NCI-H226 (cell line): ENCODE measurements at regions not wholly inside any gene's neighbourhood (a gene's known extent, or its start where the extent isn't known, plus 50 kb on each side); places are given as distances from the start of the nearest gene placed in this dataset.

Experiments
- DNase-seq: peaks from one replicate; pipeline ENCODE4 v3.0.0-alpha.2; 2015

DNA sequence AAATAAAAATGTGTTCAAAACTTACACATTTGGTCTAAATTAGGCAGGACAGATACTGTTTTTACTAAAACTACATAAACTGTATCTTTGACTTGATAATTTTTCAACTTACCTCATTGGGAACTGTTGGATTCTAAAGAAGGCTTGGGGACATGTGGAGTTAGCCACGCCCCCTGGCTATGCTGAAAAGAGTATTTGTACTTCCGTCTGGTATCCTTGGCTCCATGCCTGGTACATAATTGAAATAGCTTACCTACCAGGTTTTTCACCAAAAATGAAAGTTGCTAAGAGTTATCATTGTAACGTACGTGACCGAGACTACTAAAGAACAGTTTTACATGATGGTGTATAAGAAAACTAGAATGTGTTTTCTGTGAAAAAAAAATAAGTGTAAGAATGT lies 604.8 kb upstream of the IGFBP3 start:
- peak; percentile 38 for DNase-seq

DNA sequence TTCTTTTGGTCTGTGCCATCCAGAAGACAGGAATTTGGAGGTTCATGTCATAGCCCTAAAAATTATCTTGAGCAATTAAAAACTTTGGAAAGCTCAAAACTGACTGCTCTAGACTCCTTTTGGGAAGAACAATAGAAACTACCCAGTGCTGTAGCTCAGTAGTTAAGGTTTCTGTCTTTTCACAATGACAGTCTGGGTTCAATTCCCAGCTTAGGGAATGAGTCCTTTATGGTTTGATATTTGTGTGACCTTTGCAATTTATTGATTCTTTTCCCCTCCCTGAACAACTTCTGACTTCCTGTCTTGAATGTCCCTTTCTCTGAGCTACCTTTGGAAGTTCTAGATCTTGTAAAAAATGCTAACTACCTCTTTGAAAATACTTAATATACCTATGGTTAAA lies 603.3 kb upstream of the IGFBP3 start:
- DNase-seq, result no peak

DNA sequence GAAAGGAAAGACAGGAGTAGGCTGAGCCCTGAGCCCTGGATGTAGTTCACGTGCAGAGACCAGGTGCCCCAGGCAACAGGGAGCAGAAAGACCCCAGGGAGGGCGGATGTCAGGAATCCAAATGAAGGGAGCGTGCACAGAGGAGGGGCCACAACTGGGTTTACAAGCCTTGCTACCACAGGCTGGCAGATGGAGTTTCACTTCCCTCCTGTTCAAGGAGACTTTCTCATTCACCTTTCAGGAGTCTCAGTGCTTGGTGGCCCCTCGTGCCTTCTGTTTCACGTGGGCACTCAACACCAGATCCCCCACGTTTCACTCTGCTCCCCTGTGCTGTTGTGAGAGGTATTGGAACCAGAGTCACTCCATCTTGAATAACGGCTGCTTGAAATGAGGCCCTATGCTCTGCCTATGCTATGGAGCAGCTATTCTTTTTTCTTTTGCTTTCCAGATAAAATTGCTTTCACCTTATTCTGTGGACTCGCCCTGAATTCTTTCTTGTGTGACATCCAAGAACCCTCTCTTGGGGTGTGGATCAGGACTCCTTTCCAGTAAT lies 601.4 kb upstream of the IGFBP3 start:
- no peak for DNase-seq

DNA sequence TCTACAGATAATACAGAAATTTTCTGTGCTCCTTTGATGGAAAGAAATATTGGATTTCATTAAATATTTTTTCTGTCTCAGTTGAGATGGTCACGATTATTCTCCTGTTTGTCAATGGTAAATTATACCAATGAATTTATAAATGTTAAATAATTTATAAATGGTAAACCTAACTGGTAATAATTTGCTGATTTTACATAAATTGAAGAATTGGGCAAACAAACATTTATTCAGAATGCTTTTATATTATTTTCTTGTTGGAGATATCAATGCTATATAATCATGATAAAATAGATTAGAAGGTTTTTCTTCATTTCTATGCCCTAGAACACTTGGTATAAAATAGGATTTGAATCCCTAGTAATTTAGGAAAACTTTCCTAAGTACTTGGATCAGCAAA lies 597.6 kb upstream of the IGFBP3 start:
- DNase-seq, result no peak

DNA sequence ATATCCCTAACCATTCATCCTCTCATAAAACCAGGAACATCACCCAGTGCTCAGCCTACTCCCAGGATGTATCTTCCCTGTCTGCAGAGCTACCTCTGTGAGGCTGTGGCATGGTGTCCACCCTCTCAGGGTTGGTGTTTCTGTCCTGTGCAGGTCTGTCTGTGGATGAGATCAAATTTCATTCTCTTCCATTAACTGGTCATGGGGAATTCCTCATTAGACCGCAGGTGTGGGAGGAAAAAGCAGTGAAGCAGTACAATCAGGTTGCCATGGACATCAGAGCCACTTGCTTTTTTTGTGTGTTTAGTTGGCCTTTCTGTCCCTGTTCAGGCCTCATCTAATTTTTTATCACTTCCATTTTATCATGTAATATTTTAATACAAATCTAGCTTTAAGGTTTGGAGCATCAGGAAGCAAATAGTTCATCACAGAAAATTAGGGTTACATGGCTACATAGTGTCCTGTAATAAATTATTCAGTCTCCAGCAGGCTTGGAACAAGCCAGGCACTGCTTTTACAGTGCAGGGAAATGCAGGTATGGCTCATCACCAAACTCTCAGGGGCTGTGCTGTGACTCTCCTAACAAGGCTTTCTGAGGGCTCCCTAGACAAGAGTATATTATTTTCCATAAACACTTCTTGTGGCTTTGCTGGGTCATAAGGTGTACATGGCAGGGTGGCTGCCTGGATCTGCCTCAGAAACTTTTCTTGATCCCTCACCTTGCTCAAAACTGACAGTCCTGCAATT lies 594.9 kb upstream of the IGFBP3 start:
- no peak for DNase-seq

DNA sequence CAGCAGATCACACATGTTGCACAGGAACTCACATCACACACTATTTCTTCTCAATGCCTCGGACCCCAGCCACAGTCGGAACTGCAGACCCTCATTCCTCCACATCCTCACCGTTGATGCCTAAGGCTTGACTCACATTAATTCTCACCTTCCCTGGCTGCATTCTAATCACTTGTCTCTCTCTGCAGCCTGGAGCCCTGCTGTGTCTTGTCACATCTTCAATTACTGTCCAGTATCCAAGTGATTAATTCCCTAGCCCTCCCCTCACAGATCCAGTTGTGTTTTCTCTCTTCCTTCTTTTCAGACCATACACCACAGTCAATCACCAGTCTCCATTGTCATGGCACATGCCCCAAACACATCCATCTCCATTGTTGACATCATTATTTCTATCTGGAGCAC lies 592.4 kb upstream of the IGFBP3 start:
- DNase-seq, result peak; percentile 16

DNA sequence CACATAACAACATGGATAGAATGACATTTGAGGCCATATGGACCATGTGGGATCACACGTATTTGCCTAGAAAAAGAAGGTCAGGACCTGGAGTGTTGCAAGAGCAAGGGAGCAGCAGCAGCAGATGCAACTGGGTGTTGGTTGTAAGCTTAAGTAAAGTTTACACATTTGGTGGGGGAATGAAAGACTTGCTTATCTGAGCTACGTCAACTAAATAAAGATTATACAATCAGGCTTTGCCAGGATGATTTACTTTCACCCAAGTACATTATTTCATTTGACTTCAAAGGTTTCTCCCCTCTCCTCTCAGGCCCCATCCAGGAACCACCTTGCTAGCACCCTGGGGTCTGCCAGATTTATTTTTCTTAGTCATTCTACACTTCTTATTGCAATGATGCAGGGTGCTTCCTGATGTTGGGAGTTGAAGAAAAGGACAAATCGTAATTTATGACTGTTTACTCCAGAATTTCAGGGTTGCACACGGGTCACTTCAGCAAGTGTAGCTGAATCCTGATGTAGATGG lies 591.9 kb upstream of the IGFBP3 start:
- DNase-seq, result peak; percentile 55

DNA sequence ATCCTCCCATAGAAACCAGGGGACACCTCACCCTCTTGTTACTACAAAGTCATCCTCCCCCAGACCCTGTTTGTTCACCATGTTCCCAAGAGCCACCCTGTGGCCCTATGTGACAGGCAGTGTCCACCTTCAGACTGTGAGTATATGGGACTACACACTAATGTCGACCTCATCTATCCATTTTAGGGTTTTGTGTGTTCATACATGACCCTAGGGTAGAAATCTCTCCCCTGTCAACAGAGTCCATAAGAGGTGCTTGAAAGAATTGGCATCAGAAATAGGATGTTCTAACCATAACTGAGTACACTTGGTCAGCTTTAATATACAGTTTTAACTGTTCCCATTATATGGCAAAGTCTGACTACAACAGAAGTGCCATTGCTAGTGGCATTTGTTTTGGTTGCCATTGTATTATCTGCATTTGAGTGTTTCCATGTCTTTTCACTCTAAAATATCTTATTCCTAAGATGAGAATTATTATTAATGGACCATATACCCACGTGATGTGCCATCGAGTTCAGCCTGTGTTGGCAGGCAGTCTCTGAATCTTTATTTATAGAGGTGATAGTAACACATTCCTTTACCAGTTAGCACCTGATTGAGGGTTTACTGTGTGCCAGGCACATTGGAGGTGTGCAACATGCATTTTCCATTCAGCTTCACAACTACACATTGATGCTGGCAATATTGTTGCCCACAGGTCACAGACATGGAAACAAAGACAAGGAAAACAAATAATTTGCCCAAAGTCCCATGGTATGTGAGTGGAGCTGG lies 590.6 kb upstream of the IGFBP3 start:
- DNase-seq, result no peak

DNA sequence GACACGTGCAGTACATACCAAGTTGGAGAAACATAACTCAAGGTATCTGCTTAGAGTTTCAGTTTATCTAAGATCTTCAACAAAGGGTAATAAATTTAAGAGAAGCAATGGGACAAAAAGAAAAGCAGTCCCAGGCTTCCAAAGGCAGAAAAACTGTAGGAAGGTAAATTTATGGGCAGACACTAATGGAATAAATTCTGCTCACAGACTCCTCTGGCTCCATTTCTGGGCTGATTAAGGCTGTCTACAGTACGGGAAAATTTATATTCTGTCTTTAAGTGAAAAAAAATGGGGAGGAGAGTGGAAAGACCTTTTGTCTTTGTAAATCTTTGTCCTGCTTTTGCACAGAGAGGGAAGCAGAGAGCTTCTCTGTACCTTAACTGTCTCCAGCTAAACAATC lies 587.5 kb upstream of the IGFBP3 start:
- no peak for DNase-seq

DNA sequence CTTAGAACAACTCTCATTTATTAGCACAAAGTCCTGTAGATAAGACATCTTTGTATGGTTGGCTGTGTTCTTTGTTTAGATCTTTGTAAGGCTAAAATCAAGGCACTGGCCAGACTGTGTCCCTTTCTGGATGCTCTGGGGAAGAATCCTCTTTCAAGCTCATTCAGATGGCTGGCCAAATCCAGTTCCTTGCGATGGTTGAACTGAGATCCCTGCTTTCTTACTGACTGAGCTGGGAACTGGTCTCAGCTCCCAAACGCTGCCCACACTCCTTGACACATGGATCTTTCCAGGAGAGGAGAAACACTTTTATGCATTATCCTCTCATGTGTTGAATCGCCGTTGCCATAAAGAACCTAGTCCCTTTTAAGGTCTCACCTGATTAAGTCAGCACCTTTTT lies 586.5 kb upstream of the IGFBP3 start:
- DNase-seq, result no peak

DNA sequence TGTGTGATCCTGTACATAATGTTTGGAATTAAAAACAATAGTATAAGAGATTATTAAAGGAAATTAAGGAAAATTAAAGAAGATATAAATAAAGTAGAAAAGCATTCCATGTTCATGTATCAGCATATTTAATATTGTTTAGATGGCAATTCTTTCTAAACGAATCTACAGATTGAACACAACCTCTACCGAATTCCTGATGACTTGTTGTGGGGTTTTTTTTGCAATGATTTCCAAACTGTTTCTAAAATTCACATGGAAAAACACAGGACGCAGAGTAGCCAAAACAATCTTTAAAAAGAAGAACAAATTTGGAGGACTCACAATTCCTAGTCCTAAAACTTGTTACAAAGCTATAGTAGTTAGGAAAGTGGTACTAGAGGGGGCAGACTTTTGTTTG lies 573.4 kb upstream of the IGFBP3 start:
- DNase-seq, result no peak

DNA sequence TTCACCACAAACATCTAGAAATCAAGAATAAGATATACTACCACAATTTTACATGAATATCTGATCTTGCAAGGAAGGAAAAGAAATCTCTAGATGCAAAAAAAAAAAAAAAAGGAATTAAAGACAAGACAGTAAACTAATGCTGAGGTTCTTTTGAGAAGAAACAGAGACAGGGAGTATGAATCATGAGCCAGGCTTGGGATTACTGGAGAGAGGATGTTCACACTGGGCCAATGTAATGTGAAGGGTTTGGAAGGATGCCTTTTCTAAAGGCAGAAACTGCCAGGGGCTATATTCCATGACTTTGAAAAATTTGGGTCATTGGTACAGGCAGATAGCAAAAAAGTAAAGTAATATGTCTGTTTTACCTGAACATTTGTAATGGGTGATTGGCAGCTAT lies 573.0 kb upstream of the IGFBP3 start:
- DNase-seq, result peak; percentile 72

DNA sequence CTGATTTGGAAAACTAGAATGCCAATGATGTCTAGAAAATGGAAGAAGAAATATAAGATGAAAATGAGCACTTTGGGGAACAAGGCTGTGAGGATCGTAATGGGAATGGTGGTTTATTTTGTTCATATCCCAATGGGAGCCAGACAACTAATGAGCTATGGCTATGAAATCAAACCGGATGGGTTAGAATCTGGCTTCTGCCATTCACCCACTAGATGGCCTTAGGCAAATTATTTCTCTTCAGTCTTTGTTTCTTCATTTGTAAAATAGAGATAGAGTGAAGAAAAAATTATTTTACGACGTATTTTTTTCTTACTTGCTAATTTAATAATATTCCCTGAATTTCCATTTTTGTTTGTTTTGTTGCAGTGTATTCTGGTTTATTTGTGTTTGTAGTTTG lies 572.1 kb upstream of the IGFBP3 start:
- no peak for DNase-seq

DNA sequence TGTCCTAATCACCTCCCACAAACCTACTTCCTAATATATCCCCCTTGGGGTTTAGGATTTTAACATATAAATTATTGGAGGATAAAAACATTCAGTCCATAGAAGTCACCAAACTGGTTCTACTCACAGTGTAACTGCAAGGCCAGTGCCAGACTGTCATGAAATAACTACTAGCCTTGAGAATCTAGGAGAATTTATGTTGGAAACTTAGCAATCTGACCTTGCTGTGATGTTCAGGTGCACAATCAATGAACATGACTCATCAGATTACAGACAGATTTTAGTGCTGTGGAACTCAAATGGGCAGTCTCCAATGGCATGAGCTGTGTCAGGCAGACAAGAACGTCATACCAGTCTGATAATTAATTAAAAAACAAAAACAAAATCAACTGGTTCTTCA lies 571.4 kb upstream of the IGFBP3 start:
- DNase-seq, result no peak

DNA sequence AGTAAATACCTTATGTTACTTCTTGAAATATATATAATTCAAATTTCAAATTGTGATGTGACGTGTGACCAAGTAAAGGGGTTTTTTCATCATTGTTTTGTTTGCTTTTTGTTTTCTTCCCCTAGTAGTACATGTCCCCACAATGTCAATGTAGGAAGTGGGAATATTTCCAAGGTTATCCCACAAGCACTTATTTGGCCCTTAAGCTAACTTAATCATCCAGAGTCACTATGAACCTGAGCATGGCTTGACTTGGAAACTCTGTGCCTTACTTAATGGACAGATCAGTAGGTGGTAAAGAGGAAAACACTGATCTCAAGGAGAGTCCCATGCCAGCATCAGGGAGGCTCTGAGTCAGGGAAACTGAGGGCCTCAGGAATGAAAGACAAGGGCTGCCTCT lies 569.3 kb upstream of the IGFBP3 start:
- DNase-seq, result no peak

DNA sequence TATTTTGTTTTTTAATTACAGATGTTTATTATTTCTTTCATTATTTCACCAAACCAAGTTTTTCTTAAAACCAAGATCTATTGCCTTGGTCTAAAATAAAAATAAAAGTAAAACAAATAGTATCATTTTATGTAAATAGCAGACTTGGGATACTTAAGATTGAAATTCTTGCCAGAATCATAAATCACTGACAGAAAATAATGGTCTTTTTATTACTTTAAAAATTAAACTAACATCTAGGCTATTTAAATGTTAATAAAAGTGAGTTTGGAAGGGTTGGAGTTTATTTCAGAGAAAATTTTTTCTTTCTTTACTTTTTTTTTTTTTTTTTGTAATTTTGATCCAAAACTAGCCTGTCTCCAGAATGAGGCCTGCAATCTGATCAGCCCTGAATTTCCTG lies 568.0 kb upstream of the IGFBP3 start:
- DNase-seq, result no peak

DNA sequence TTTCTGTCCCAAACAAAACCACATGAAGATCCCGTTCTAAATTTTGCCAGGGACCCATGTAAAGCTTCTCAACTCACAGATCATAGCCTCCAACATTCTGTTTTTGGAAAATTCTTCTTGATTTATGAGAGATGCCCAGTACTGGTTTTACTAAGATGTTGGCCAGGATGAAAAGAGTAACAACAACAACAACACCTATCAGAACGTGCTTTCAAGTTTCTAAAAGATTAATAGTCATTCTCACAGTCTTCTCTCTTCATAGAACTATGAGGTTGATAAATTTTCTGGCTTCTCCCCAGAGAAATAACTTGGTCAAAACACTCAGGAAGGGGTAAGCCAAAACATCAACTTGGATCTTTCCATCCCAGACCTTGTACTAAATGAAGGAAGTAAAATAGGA lies 567.5 kb upstream of the IGFBP3 start:
- no peak for DNase-seq

DNA sequence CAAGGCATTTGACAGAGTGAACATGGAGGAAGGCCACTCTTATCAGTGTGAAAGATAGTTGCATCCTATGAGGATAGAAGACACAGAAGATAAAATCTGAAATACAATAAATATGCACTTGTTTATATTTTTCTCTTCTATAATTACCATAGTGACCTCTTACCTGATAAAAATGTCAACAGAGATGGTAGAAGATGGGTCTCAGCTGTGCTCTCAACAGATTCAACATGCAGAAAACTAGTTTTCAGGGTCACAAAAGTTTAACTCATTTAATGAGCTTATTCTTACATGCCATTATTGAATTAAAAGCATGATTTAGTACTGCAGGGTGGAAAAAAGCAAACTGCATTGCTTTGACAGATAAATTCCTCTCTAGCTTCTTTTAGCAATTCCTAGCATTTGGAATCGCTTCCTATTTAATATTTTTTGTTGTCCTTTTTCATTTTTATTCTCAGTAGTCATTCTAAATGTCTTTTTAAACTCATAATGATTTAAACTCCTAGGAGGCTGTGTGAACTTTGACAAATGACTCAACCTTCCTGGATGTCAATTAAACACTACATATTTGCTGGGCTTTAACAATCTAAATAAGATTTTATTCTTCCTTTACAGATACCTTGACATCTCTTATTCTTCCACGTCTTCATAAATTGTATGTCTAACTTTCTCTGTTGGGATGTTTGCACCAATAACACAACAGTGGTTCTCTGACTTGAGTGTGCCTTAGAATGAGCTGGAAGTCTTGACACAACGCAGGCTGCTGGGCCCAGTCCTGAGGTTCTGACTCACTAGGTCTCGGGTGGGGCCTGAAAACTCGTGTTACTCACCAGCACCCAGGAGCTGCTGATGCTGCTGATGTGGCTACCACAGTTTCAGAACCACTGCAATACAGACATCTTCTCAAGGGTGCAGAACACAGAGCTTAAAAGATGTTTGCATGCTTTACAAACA lies 565.5 kb upstream of the IGFBP3 start:
- peak; percentile 92 for DNase-seq

DNA sequence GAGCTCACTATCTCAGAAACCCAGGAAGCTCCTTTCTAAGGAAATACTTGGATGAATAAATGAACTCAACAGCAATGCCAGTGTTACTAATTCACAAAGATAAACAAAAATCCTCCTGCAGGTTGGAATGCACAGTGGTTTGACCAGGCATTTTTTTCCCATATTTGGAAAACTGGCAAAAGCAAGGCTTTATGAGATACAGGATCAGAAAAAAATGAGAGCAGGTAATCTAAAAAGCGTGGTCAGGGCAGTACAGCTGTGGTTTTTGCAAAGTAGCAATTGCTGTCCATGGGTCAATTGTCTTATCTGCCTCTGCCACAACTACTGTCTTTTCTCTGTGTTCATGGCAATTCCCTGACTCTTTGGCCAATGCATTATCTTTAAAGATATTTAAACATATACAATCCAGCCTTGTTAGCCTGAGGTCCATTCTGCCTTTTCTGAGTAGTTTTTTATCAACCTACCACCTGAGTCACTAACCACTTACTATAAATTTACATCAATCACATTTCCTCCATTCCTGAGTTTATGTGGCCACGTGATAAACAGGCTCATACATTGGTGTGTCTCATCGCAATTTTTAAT lies 564.5 kb upstream of the IGFBP3 start:
- DNase-seq, result peak; percentile 99

DNA sequence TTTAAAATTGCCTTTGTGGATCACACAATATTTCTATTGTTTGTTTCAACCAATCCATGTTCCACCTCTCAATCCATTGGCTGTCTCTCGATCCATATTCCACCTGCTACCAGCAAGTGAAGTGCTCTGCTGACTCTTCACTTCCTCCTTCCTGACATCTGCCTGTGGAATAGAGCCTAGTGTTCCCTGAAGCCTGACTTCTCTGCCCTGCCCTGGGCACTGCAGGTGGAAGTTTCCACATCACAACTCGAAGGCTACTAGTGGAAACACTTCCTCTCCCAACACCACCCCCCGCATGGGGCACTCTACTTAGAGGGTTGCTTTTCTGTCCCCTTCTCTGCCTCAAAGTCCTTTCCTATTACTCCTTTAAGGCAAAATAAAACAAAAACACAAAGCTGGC lies 563.8 kb upstream of the IGFBP3 start:
- DNase-seq, result peak; percentile 15

DNA sequence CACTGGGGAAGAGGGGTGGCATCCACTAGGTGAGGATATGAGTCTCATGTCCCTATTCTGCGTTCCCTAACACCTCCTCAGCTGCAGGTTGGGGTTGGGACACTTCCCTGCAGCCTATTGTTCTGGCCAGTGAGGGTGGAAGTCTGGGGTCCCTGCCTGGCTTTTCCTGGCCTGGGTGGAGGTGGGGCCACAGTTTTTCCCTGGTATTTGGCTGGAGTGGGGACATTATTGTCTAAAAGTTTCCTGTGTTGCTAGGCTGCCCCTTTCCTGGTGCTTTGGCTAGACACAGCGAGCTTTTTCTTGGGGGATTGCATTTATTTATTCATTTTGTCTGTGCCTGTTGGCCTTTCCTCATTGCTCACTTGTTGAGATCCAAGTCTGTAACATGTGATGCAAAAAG lies 559.5 kb upstream of the IGFBP3 start:
- no peak for DNase-seq

DNA sequence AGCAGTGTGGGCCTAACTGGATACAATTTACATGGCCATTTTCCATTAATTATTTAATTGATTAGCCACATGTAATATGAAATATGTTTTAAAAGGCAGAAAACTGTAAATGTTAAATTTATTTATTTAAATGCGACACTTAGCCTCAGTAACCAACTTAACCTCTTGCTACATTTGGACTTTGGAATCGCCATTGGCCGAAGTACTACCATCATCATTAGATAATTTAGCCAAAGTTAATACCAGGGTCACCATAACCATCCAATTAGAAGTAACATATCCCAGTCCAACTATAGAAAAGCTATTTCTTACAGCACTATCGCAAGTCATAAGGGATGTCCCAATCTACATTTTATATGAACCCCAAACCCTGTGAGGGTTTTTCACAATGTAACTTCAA lies 558.6 kb upstream of the IGFBP3 start:
- DNase-seq, result no peak

DNA sequence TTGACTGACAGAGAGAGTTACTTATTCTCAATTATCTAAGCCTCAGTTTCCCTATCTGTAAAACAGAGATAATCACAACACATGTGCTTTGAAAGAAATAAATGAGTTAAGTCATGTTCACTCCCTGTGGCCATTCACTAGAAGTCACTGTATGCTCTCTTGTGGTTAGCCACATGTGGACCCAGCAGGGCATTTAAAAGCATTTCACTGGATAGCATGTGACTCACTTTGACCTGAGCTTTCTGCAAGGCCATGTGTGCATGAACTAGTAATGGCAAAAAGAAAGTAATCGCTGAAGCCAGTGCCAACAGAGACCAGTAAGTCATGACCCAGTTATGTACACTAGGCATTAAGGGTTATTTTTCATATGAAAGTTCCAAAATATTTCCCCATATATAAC lies 557.0 kb upstream of the IGFBP3 start:
- no peak for DNase-seq
